Nephron progenitor cell (in vitro differentiated cells): ENCODE measurements at regions not wholly inside any gene's neighbourhood (a gene's known extent, or its start where the extent isn't known, plus 50 kb on each side); places are given as distances from the start of the nearest gene placed in this dataset.

Experiments used
- DNase-seq: peaks from one replicate; pipeline ENCODE4 v3.0.0; 2021
- H3K27ac Mint-ChIP-seq: 2 replicates; pipeline ENCODE4 v1.8.0; 2021; ENCODE audit warnings: mild to moderate bottlenecking, moderate library complexity, mixed read lengths
- H3K27me3 Mint-ChIP-seq: 2 replicates; pipeline ENCODE4 v1.8.0; 2021; ENCODE audit warnings: mild to moderate bottlenecking, low read depth, mixed read lengths; ENCODE audit not compliant: poor library complexity
- H3K36me3 Mint-ChIP-seq: 2 replicates; pipeline ENCODE4 v1.8.0; 2021; ENCODE audit warnings: low read depth, mixed read lengths
- H3K4me1 Mint-ChIP-seq: 2 replicates; pipeline ENCODE4 v1.8.0; 2021; ENCODE audit warnings: mixed read lengths
- H3K4me3 Mint-ChIP-seq: 2 replicates; pipeline ENCODE4 v1.8.0; 2021; ENCODE audit warnings: mild to moderate bottlenecking, moderate library complexity, mixed read lengths
- H3K9me3 Mint-ChIP-seq: 2 replicates; pipeline ENCODE4 v1.8.0; 2021; ENCODE audit warnings: mild to moderate bottlenecking, moderate library complexity, mixed read lengths
- TF ChIP-seq, protein P1 (sequence below): fragments of 200-600 bp; sonication (generic); IDR thresholded peaks from 2 replicates; pipeline ENCODE4 v1.5.0; 2021; ENCODE audit warnings: antibody characterized with exemption

DNA sequence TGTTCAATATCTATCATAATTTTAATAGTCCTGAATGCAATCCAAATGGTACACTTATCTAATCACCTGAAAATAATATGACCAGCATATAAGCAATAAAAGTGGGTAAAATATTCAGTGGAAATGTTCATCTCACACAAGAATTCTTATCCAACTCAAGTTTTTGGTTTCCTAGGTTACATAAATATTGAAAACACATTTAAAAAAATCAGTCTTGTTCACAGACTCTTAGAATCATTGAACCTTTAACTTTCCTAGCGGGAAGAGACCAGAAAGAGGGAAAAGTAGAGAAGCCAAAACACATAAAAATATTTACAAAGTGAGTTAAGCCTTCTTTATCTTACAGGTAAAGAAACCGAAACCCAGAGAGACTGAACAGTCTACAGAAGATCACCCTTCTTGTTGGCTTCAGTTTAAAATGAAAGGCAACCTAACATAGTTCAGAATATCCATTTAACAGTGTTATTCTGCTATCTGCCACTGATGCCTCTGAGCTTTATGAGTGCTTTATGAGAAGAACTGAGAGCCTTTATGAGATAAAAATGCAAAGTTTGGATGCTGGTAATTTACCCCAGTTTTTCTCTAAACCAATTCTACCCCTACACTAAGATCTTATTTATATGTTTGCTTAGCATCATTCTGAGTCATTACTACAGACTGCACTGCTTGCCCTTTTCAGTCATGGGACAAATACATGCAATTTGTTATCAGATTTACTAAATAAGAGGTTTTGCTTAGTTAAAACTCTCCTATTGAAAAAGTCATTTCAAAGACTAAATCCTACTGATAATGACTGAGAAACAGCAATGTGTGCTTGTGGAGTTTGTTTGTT lies 453.3 kb upstream of the INTU start:
- Mint-ChIP-seq H3K27me3 (no peaks in the 10 kb centered on the region), H3K4me3 (no peak overlapping the region), H3K9me3 (peaks cover 16% of the 10 kb centered on the region), H3K27ac (no peak overlapping the region), H3K36me3 (no peaks in the 10 kb centered on the region), H3K4me1 (peaks cover 13% of the 10 kb centered on the region)
- TF ChIP-seq, protein P1, sequence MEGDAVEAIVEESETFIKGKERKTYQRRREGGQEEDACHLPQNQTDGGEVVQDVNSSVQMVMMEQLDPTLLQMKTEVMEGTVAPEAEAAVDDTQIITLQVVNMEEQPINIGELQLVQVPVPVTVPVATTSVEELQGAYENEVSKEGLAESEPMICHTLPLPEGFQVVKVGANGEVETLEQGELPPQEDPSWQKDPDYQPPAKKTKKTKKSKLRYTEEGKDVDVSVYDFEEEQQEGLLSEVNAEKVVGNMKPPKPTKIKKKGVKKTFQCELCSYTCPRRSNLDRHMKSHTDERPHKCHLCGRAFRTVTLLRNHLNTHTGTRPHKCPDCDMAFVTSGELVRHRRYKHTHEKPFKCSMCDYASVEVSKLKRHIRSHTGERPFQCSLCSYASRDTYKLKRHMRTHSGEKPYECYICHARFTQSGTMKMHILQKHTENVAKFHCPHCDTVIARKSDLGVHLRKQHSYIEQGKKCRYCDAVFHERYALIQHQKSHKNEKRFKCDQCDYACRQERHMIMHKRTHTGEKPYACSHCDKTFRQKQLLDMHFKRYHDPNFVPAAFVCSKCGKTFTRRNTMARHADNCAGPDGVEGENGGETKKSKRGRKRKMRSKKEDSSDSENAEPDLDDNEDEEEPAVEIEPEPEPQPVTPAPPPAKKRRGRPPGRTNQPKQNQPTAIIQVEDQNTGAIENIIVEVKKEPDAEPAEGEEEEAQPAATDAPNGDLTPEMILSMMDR = no peak
- DNase-seq = no peak

DNA sequence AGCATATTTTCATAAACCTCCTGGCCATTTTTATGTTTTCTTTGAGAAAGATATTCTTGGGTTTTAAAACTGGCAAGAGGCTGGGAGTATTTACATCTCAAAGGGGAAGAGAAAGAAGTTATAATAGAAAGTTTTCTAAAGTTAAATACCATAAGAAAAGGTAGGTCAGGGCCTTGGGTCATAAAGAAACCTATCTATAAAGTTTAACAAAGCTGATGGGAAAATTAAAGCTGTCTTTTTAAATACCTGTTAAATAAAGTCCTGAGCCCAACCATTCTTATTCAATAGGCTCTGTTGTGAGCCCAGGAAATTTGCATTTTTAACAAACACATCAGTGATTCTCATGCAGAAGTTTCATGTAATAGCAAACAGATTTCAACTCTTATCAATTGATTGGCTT lies 451.8 kb upstream of the INTU start:
- TF ChIP-seq, protein P1 = no peak

DNA sequence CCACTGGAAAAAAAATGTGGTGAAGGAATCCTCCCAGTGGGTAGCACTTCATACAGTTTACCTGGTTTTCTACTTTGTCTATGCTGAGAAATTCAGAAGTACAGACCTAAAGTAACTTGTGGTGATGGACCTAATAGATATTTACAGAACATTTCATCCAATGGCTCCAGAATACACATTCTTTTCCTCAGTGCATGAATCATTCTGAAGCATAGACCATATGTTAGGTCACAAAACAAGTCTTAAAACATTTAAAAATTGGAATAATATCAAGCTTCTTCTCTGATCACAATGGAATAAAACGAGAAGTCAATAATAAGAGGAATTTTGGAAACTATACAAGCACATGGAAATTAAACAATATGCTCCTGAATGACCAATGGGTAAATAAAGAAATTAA lies 450.1 kb upstream of the INTU start:
- no peak overlapping the region for H3K27ac Mint-ChIP-seq
- DNase-seq = no peak
- peaks cover 36% of the 10 kb centered on the region for H3K9me3 Mint-ChIP-seq
- TF ChIP-seq, protein P1 = no peak
- H3K4me3 Mint-ChIP-seq = no peak overlapping the region
- no peaks in the 10 kb centered on the region for H3K27me3 Mint-ChIP-seq
- H3K36me3 Mint-ChIP-seq = no peaks in the 10 kb centered on the region
- H3K4me1 Mint-ChIP-seq = no peaks in the 10 kb centered on the region

More for the DNA sequence above, 451.8 kb upstream of the INTU start:
- Mint-ChIP-seq H3K4me3 (no peak overlapping the region), H3K27ac (no peak overlapping the region), H3K9me3 (peaks cover 32% of the 10 kb centered on the region), H3K36me3 (no peaks in the 10 kb centered on the region), H3K4me1 (peaks cover 8% of the 10 kb centered on the region), H3K27me3 (no peaks in the 10 kb centered on the region)
- no peak for DNase-seq

DNA sequence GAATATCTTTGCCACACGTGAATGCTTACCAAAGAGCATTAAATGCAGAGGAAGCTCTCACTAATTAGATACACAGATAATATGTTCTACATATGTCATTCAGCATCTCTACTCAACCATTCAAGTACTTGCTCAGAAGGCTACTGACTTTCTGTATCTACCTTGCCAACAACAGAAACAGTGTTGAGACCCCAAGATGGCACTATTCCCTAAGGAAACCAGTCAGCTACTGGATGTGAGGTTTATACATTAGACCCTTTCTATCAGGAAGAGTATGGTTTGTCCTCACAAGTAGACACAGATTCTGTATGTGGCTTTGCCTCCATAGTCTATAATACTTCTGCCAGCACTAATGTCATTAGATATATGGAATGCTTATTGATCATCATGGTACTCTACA lies 443.9 kb upstream of the INTU start:
- TF ChIP-seq, protein P1 = no peak
- peaks cover 24% of the 10 kb centered on the region for H3K9me3 Mint-ChIP-seq
- no peak overlapping the region for H3K4me3 Mint-ChIP-seq
- H3K27ac Mint-ChIP-seq = no peak overlapping the region
- H3K27me3 Mint-ChIP-seq = no peaks in the 10 kb centered on the region
- no peak for DNase-seq
- no peaks in the 10 kb centered on the region for H3K36me3 Mint-ChIP-seq
- no peaks in the 10 kb centered on the region for H3K4me1 Mint-ChIP-seq

DNA sequence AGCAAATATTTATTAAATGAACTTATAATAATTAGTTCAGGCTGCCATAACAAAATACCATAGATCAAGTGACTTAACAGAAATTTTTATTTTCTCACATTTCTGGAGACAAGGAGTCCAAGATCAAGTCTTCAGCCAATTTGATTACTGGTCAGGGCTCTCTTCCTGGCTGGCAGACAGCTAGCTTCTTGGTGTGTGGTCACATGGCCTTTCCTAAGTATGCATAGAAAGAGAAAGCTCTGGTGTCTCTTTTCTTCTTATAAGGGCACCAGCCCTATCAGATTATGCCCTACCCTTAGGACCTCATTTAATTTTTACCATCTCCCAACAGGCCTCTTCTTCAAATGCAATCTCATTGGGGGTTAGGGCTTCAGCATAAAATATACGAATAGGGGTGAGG lies 438.5 kb upstream of the INTU start:
- Mint-ChIP-seq H3K36me3 (peaks cover 5% of the 10 kb centered on the region), H3K4me3 (no peak overlapping the region), H3K27me3 (no peaks in the 10 kb centered on the region), H3K27ac (no peak overlapping the region), H3K4me1 (no peaks in the 10 kb centered on the region), H3K9me3 (peaks cover 11% of the 10 kb centered on the region)
- TF ChIP-seq, protein P1 = no peak
- no peak for DNase-seq
